Endothelial cell of umbilical vein (primary cell): ENCODE measurements at regions not wholly inside any gene's neighbourhood (a gene's known extent, or its start where the extent isn't known, plus 50 kb on each side); places are given as distances from the start of the nearest gene placed in this dataset.

Experiments used
- BruUV-seq: library from RNA; stranded (reverse); fragments of 400-500 nt; replicated peaks from 2 replicates; lab custom pipeline; 2021; lab: Mats Ljungman, UMichigan
- CTCF ChIA-PET: fragments of 300-600, 350-600 bp; sonication (Branson Sonifier 250); formaldehyde crosslinking; loops from one replicate; lab custom pipeline; 2021; ENCODE audit warnings: antibody characterized with exemption, inconsistent platforms; lab: Charles Lee
- POLR2A ChIA-PET: fragments of 300-600, 350-600 bp; sonication (Branson Sonifier 250); formaldehyde crosslinking; loops from one replicate; lab custom pipeline; 2021; ENCODE audit warnings: antibody characterized with exemption, inconsistent platforms; lab: Charles Lee
- DNase-seq: peaks from one replicate; pipeline ENCODE4 v3.0.0-alpha.2; 2011; ENCODE audit warnings: low read depth, low spot score
- FAIRE-seq: peaks from 2 replicates; lab custom pipeline; 2011; peaks lifted over from hg19 to GRCh38; lab: Jason Lieb, UNC
- H2AFZ ChIP-seq: 2 replicates; pipeline ENCODE4 v1.6.0; 2012; ENCODE audit warnings: low read depth, low read length, control low read depth, inconsistent platforms
- H3K27ac ChIP-seq: 2 replicates; pipeline ENCODE4 v1.5.1; 2011; ENCODE audit warnings: low read depth, mild to moderate bottlenecking, control low read depth, low read length, moderate library complexity; ENCODE audit not compliant: insufficient read depth
- H3K27me3 ChIP-seq, 2 experiments: 2 replicates each; pipeline versions ENCODE4 v1.6.0 to v1.6.1; 2011; ENCODE audit warnings: low read length in 2 of 2, mixed read lengths in 1 of 2; ENCODE audit not compliant: control insufficient read depth in 2 of 2, insufficient read depth in 2 of 2
- H3K36me3 ChIP-seq, 2 experiments: 2 replicates in 1 of 2; 3 replicates in 1 of 2; pipeline ENCODE4 v1.5.1; 2011; ENCODE audit warnings: low read length in 2 of 2, mild to moderate bottlenecking in 1 of 2, moderate library complexity in 1 of 2; ENCODE audit not compliant: control insufficient read depth in 2 of 2, insufficient read depth in 2 of 2; ENCODE audit errors: extremely low read depth in 1 of 2
- H3K4me1 ChIP-seq: 3 replicates; pipeline ENCODE4 v1.5.1; 2011; ENCODE audit warnings: mild to moderate bottlenecking, low read length; ENCODE audit not compliant: control insufficient read depth, insufficient read depth; ENCODE audit errors: extremely low read depth
- H3K4me2 ChIP-seq: 2 replicates; pipeline ENCODE4 v1.6.1; 2011; ENCODE audit warnings: low read length, control low read depth, mixed read lengths; ENCODE audit not compliant: insufficient read depth
- H3K4me3 ChIP-seq, 3 experiments: fragments of 200-600 bp in 1 of 3; sonication (generic), shearing (Covaris generic) in 1 of 3; replicated peaks in 1 of 3; 2 replicates each; pipeline ENCODE4 v1.5.1; 2011 to 2016; ENCODE audit warnings: control low read depth in 3 of 3, low read length in 3 of 3, mild to moderate bottlenecking in 2 of 3, inconsistent platforms in 1 of 3, low read depth in 1 of 3, moderate library complexity in 1 of 3; ENCODE audit not compliant: insufficient read depth in 1 of 3
- H3K79me2 ChIP-seq: 2 replicates; pipeline ENCODE4 v1.6.0; 2012; ENCODE audit warnings: low read length, inconsistent platforms; ENCODE audit not compliant: control insufficient read depth, insufficient read depth
- H3K9ac ChIP-seq: replicated peaks from 2 replicates; pipeline ENCODE3; 2011; ENCODE audit warnings: low read length, control low read depth; ENCODE audit not compliant: insufficient read depth; ENCODE audit errors: extremely low read depth
- H3K9me1 ChIP-seq: replicated peaks from 3 replicates; pipeline ENCODE4 v1.6.0; 2011; ENCODE audit warnings: mild to moderate bottlenecking, low read length; ENCODE audit not compliant: control insufficient read depth, insufficient read depth; ENCODE audit errors: extremely low read depth
- H3K9me3 ChIP-seq: replicated peaks from 2 replicates; pipeline ENCODE4 v1.5.1; 2012; ENCODE audit warnings: low read length, inconsistent platforms; ENCODE audit not compliant: control insufficient read depth, insufficient read depth
- H4K20me1 ChIP-seq: replicated peaks from 2 replicates; pipeline ENCODE3; 2011; ENCODE audit warnings: mild to moderate bottlenecking, low read length; ENCODE audit not compliant: control insufficient read depth, insufficient read depth; ENCODE audit errors: extremely low read depth
- CTCF ChIP-seq, 2 donors: IDR thresholded peaks; 1 replicate in 1 of 2; 2 replicates in 1 of 2; pipeline ENCODE4 v1.5.1; 2011; ENCODE audit warnings: low read length in 2 of 2, mild to moderate bottlenecking in 2 of 2, moderate library complexity in 2 of 2, control low read depth in 1 of 2, inconsistent platforms in 1 of 2, low read depth in 1 of 2; ENCODE audit not compliant: insufficient read depth in 1 of 2; ENCODE audit errors: extremely low read depth in 1 of 2
- EZH2 ChIP-seq: IDR thresholded peaks from 2 replicates; pipeline ENCODE4 v1.6.1; 2012; ENCODE audit warnings: borderline replicate concordance, low read depth, mild to moderate bottlenecking, moderate library complexity, low read length, inconsistent platforms; ENCODE audit not compliant: severe bottlenecking
- FOS ChIP-seq: IDR thresholded peaks from 2 replicates; pipeline ENCODE4 v1.6.1; 2011; ENCODE audit warnings: mild to moderate bottlenecking, low read length, moderate library complexity, borderline replicate concordance; ENCODE audit not compliant: insufficient read depth
- GATA2 ChIP-seq: IDR thresholded peaks from 2 replicates; pipeline ENCODE4 v1.7.0; 2011; ENCODE audit warnings: low read depth, mild to moderate bottlenecking, moderate library complexity, mixed read lengths, low read length; ENCODE audit not compliant: insufficient read length, insufficient read depth
- JUN ChIP-seq: IDR thresholded peaks from 2 replicates; pipeline ENCODE4 v1.6.1; 2011; ENCODE audit warnings: borderline replicate concordance, low read depth; ENCODE audit not compliant: insufficient read length, insufficient read depth
- MYC ChIP-seq: IDR thresholded peaks from one replicate; pipeline ENCODE4 v1.6.1; 2011; ENCODE audit warnings: mild to moderate bottlenecking, low read depth, low read length
- POLR2A ChIP-seq: IDR thresholded peaks from 2 replicates; pipeline ENCODE4 v1.6.1; 2012; ENCODE audit warnings: low read depth, mild to moderate bottlenecking, control low read depth, low read length
- POLR2AphosphoS5 ChIP-seq: IDR thresholded peaks from 2 replicates; pipeline ENCODE4 v1.6.1; 2012; ENCODE audit warnings: low read depth, mild to moderate bottlenecking, control low read depth, low read length, moderate library complexity; ENCODE audit not compliant: insufficient read depth
- dilution Hi-C: fragments of 300-500 bp; cut with MboI; formaldehyde crosslinking; loops from one replicate; pipeline ENCODE4 v1.15.0; 2019; ENCODE audit warnings: low sequenced_read_pairs; ENCODE audit not compliant: extremely low pct_ligation_motif_present
- intact Hi-C: fragments of 100-400 bp; cut with micrococcal nuclease; formaldehyde crosslinking; loops from one replicate; pipeline ENCODE4 v1.10.0; 2022
- TF ChIP-seq, protein P1 (sequence below): IDR thresholded peaks from 2 replicates; pipeline ENCODE4 v1.6.1; 2011; ENCODE audit not compliant: insufficient read depth, insufficient read length

DNA sequence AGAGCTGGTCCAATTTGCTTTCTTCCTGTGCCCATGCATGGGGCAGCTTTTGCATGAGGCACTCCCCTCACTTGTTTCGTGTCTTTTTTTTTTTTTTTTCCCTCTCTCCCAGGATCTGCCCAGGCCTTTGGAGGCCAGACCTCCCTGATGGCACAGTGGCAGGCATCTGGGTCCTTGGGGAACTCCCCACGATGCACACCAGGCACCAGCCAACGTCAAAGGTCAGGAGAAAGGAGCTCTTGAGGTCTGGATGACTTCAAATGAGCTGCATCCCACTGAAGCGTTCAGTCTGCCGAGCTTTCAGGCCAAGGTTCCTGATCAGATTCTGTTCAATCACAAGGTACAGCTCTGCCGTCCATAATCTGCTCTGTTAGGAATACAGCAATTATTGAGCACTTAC is 97.2 kb upstream of the CARD11 start:
- Histone ChIP-seq H4K20me1 (no peaks in the 10 kb centered on the region), H3K79me2 (no peaks in the 10 kb centered on the region), H3K9me3 (no peaks in the 10 kb centered on the region), H3K9ac (no peak overlapping the region), H3K27ac (no peak overlapping the region), H3K36me3 (no peaks in the 10 kb centered on the region), H3K4me2 (no peak overlapping the region), H3K4me3 (no peak overlapping the region), H2AFZ (no peak overlapping the region), H3K27me3 (peaks cover under 1 to 2% of the 10 kb centered on the region in 2 experiments), H3K4me1 (no peaks in the 10 kb centered on the region), H3K9me1 (no peaks in the 10 kb centered on the region)
- TF ChIP-seq FOS, result no peak
- no TSS peak for BruUV-seq
- intact Hi-C loops, result no loop called here
- ChIA-PET CTCF (no interaction called here), POLR2A (no interaction called here)
- DNase-seq (no peak), FAIRE-seq (no peak)
- dilution Hi-C loops, result no loop called here

DNA sequence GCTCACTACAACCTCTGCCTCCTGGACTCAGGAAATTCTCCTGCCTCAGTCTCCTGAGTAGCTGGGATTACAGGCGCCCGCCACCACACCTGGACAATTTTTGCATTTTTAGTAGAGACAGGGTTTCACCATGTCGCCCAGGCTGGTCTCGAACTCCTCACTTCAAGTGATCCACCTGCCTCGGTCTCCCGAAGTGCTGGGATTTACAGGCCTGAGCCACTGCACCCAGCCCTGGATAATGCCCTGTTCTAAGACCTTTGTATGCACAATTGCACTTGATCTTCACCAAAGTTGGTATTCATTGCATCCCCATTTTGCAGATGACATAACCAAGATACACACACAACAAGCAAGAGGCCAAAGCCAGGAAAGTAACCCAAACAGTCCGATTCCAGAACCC is 97.7 kb upstream of the CARD11 start:
- Histone ChIP-seq H3K36me3 (no peaks in the 10 kb centered on the region), H3K9me3 (no peaks in the 10 kb centered on the region), H3K79me2 (no peaks in the 10 kb centered on the region), H3K4me2 (no peak overlapping the region), H3K27ac (no peak overlapping the region), H3K9me1 (no peaks in the 10 kb centered on the region), H3K9ac (no peak overlapping the region), H2AFZ (no peak overlapping the region), H4K20me1 (no peaks in the 10 kb centered on the region), H3K4me1 (no peaks in the 10 kb centered on the region), H3K27me3 (peaks cover 2% of the 10 kb centered on the region in 2 experiments), H3K4me3 (no peak overlapping the region)
- intact Hi-C loops (no loop called here), dilution Hi-C loops (no loop called here)
- CTCF ChIA-PET, result no interaction called here
- DNase-seq (no peak), FAIRE-seq (no peak)
- TF ChIP-seq POLR2AphosphoS5 (no peak), MYC (no peak), CTCF (IDR thresholded peaks at IDR 0.05; ENCODE audit: extremely low read depth in 1 of 2, insufficient read depth in 1 of 2, low read depth in 1 of 2, low read length in 2 of 2) (no peak), POLR2A (no peak), EZH2 (no peak), JUN (no peak), GATA2 (no peak), FOS (no peak)
- TF ChIP-seq, protein P1, sequence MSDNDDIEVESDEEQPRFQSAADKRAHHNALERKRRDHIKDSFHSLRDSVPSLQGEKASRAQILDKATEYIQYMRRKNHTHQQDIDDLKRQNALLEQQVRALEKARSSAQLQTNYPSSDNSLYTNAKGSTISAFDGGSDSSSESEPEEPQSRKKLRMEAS, result no peak
- no TSS peak for BruUV-seq
- POLR2A ChIA-PET, result no interaction called here
